ENCODE measurements at regions not wholly inside any gene's neighbourhood (a gene's known extent, or its start where the extent isn't known, plus 50 kb on each side); places are given as distances from the start of the nearest gene placed in this dataset.

GRCh38 chr2:21539685-21540084, 415.9 kb downstream of the TDRD15 start:
- no peak for DNase-seq

GRCh38 chr2:21543630-21544029, 419.9 kb downstream of the TDRD15 start:
- no peak for DNase-seq

- no peak for DNase-seq
Measured at GRCh38 chr2:21544392-21544791, 420.6 kb downstream of the TDRD15 start.

GRCh38 chr2:21552981-21553380, 429.2 kb downstream of the TDRD15 start:
- no peak for DNase-seq

- peak; percentile 25 for DNase-seq
Measured at GRCh38 chr2:21559351-21559750, 435.6 kb downstream of the TDRD15 start.

- no peak for DNase-seq
Measured at GRCh38 chr2:21561965-21562364, 438.2 kb downstream of the TDRD15 start.

- no peak for DNase-seq
Measured at GRCh38 chr2:21567395-21567794, 443.6 kb downstream of the TDRD15 start.

GRCh38 chr2:21571686-21572085, 447.9 kb downstream of the TDRD15 start:
- no peak for DNase-seq

- no peak for DNase-seq
Measured at GRCh38 chr2:21580391-21580790, 456.6 kb downstream of the TDRD15 start.

GRCh38 chr2:21585881-21586280, 462.1 kb downstream of the TDRD15 start:
- DNase-seq: no peak

GRCh38 chr2:21590026-21590690, 466.4 kb downstream of the TDRD15 start:
- DNase-seq: no peak

- DNase-seq: no peak
Measured at GRCh38 chr2:21591926-21592325, 468.2 kb downstream of the TDRD15 start.

GRCh38 chr2:21599417-21599816, 475.6 kb downstream of the TDRD15 start:
- DNase-seq: no peak

GRCh38 chr2:21602789-21603188, 479.0 kb downstream of the TDRD15 start:
- DNase-seq: no peak

- no peak for DNase-seq
Measured at GRCh38 chr2:21607572-21607971, 483.8 kb downstream of the TDRD15 start.

GRCh38 chr2:21610304-21610703, 486.5 kb downstream of the TDRD15 start:
- no peak for DNase-seq

- DNase-seq: no peak
Measured at GRCh38 chr2:21617885-21618434, 494.2 kb downstream of the TDRD15 start.

GRCh38 chr2:21620771-21621170, 497.0 kb downstream of the TDRD15 start:
- DNase-seq: no peak

- DNase-seq: peak; percentile 18
Measured at GRCh38 chr2:21627938-21628337, 504.2 kb downstream of the TDRD15 start.

- no peak for DNase-seq
Measured at GRCh38 chr2:21633015-21633414, 509.2 kb downstream of the TDRD15 start.

- no peak for DNase-seq
Measured at GRCh38 chr2:21633466-21633865, 509.7 kb downstream of the TDRD15 start.

GRCh38 chr2:21633911-21634310, 510.1 kb downstream of the TDRD15 start:
- DNase-seq: no peak

- DNase-seq: no peak
Measured at GRCh38 chr2:21640046-21640445, 516.3 kb downstream of the TDRD15 start.

- no peak for DNase-seq
Measured at GRCh38 chr2:21642647-21643046, 518.9 kb downstream of the TDRD15 start.

- DNase-seq: peak; percentile 1
Measured at GRCh38 chr2:21643180-21643579, 519.4 kb downstream of the TDRD15 start.
